Skeletal muscle cell (primary cell): ENCODE measurements at regions not wholly inside any gene's neighbourhood (a gene's known extent, or its start where the extent isn't known, plus 50 kb on each side); places are given as distances from the start of the nearest gene placed in this dataset.
"Not testable (repeated sequence)": the region's sequence is repeated elsewhere in the genome, so short reads cannot be mapped to it uniquely, and the experiment has no call there.

Source experiments
- DNase-seq: peaks from one replicate; pipeline ENCODE4 v3.0.0-alpha.2; 2010; ENCODE audit warnings: low read depth
- H3K4me3 ChIP-seq: 2 replicates; pipeline ENCODE4 v1.5.1; 2011; ENCODE audit warnings: low read depth, mild to moderate bottlenecking, control low read depth, low read length, moderate library complexity

- DNase-seq, result no peak
- no peak overlapping the region for H3K4me3 ChIP-seq
These were observed 173.8 kb upstream of the GLRA2 start for GRCh38 chrX:14355556-14355955.

GRCh38 chrX:14354521-14354920, 174.8 kb upstream of the GLRA2 start:
- no peak overlapping the region for H3K4me3 ChIP-seq
- peak; percentile 69 for DNase-seq

- no peak overlapping the region for H3K4me3 ChIP-seq
- DNase-seq, result no peak
These were observed 176.8 kb upstream of the GLRA2 start for GRCh38 chrX:14352511-14352910.

- no peak for DNase-seq
- H3K4me3 ChIP-seq, result no peak overlapping the region
These were observed 177.6 kb upstream of the GLRA2 start for GRCh38 chrX:14351611-14352303.

- H3K4me3 ChIP-seq, result no peak overlapping the region
- no peak for DNase-seq
These were observed 181.8 kb upstream of the GLRA2 start for GRCh38 chrX:14347523-14347922.

- DNase-seq, result no peak
- no peak overlapping the region for H3K4me3 ChIP-seq
These were observed 185.0 kb upstream of the GLRA2 start for GRCh38 chrX:14344172-14344940.

GRCh38 chrX:14309431-14309830, 219.9 kb upstream of the GLRA2 start:
- H3K4me3 ChIP-seq, result no peak overlapping the region
- no peak for DNase-seq

- not testable (repeated sequence) for H3K4me3 ChIP-seq, DNase-seq
These were observed 220.4 kb upstream of the GLRA2 start for GRCh38 chrX:14308976-14309375.

GRCh38 chrX:14303891-14304290, 225.4 kb upstream of the GLRA2 start:
- DNase-seq, result no peak
- H3K4me3 ChIP-seq, result no peak overlapping the region

- H3K4me3 ChIP-seq, DNase-seq: not testable (repeated sequence)
These were observed 226.8 kb upstream of the GLRA2 start for GRCh38 chrX:14302561-14302960.

GRCh38 chrX:14300376-14300775, 229.0 kb upstream of the GLRA2 start:
- no peak for DNase-seq
- no peak overlapping the region for H3K4me3 ChIP-seq

- DNase-seq, result no peak
- H3K4me3 ChIP-seq, result no peak overlapping the region
These were observed 233.9 kb upstream of the GLRA2 start for GRCh38 chrX:14295426-14295825.

GRCh38 chrX:14291666-14292500, 237.5 kb upstream of the GLRA2 start:
- no peak for DNase-seq
- no peak overlapping the region for H3K4me3 ChIP-seq

- no peak for DNase-seq
- H3K4me3 ChIP-seq, result no peak overlapping the region
These were observed 239.0 kb upstream of the GLRA2 start for GRCh38 chrX:14290335-14290734.

GRCh38 chrX:14274691-14275090, 245.0 kb upstream of the GEMIN8 start:
- DNase-seq, result no peak
- H3K4me3 ChIP-seq, result no peak overlapping the region

- H3K4me3 ChIP-seq, result no peak overlapping the region
- no peak for DNase-seq
These were observed 237.5 kb upstream of the GEMIN8 start for GRCh38 chrX:14267216-14267615.

GRCh38 chrX:14266705-14267104, 237.0 kb upstream of the GEMIN8 start:
- DNase-seq, result no peak
- H3K4me3 ChIP-seq, result no peak overlapping the region

- no peak overlapping the region for H3K4me3 ChIP-seq
- no peak for DNase-seq
These were observed 214.1 kb upstream of the GEMIN8 start for GRCh38 chrX:14243823-14244222.

- DNase-seq, result no peak
- no peak overlapping the region for H3K4me3 ChIP-seq
These were observed 205.3 kb upstream of the GEMIN8 start for GRCh38 chrX:14235004-14235403.

- no peak overlapping the region for H3K4me3 ChIP-seq
- DNase-seq, result no peak
These were observed 203.0 kb upstream of the GEMIN8 start for GRCh38 chrX:14232688-14233087.
